Osteoblast (primary cell): ENCODE measurements at regions not wholly inside any gene's neighbourhood (a gene's known extent, or its start where the extent isn't known, plus 50 kb on each side); places are given as distances from the start of the nearest gene placed in this dataset.

Source experiments
- DNase-seq: peaks from one replicate; pipeline ENCODE4 v3.0.0; 2011; ENCODE audit warnings: low spot score, mixed read lengths; ENCODE audit not compliant: insufficient read length; ENCODE audit errors: missing footprints
- H2AFZ ChIP-seq: 2 replicates; pipeline ENCODE4 v1.6.0; 2011; ENCODE audit warnings: mild to moderate bottlenecking, low read length
- H3K27ac ChIP-seq: 2 replicates; pipeline ENCODE4 v1.5.1; 2011; ENCODE audit warnings: mild to moderate bottlenecking, low read depth, low read length, moderate library complexity
- H3K27me3 ChIP-seq: 2 replicates; pipeline ENCODE4 v1.6.0; 2012; ENCODE audit warnings: mild to moderate bottlenecking, control low read depth, inconsistent platforms, low read length, moderate library complexity; ENCODE audit not compliant: insufficient read depth
- H3K36me3 ChIP-seq: 2 replicates; pipeline ENCODE4 v1.5.1; 2011; ENCODE audit warnings: mild to moderate bottlenecking, low read length, control low read depth, moderate library complexity; ENCODE audit not compliant: insufficient read depth
- H3K4me1 ChIP-seq: 2 replicates; pipeline ENCODE4 v1.5.1; 2011; ENCODE audit warnings: mild to moderate bottlenecking, low read length, control low read depth, moderate library complexity; ENCODE audit not compliant: insufficient read depth
- H3K4me2 ChIP-seq: 2 replicates; pipeline ENCODE4 v1.6.0; 2011; ENCODE audit warnings: mild to moderate bottlenecking, low read length; ENCODE audit not compliant: insufficient read depth
- H3K4me3 ChIP-seq: fragments of 200-600 bp; sonication (generic); 3 replicates; pipeline ENCODE4 v1.5.1; 2012; ENCODE audit warnings: mild to moderate bottlenecking, low read length, inconsistent platforms; ENCODE audit not compliant: insufficient read depth
- H3K79me2 ChIP-seq: 2 replicates; pipeline ENCODE4 v1.6.0; 2012; ENCODE audit warnings: mild to moderate bottlenecking, low read length, control low read depth, inconsistent platforms; ENCODE audit not compliant: insufficient read depth
- H3K9me3 ChIP-seq: 2 replicates; pipeline ENCODE4 v1.5.1; 2011; ENCODE audit warnings: low read depth, low read length, control low read depth
- H4K20me1 ChIP-seq: 2 replicates; pipeline ENCODE4 v1.6.0; 2012; ENCODE audit warnings: mild to moderate bottlenecking, low read length, control low read depth; ENCODE audit not compliant: insufficient read depth
- CTCF ChIP-seq: IDR thresholded peaks from 2 replicates; pipeline ENCODE4 v1.5.1; 2011; ENCODE audit warnings: mild to moderate bottlenecking, low read depth, low read length, moderate library complexity; ENCODE audit errors: extremely low read depth

DNA sequence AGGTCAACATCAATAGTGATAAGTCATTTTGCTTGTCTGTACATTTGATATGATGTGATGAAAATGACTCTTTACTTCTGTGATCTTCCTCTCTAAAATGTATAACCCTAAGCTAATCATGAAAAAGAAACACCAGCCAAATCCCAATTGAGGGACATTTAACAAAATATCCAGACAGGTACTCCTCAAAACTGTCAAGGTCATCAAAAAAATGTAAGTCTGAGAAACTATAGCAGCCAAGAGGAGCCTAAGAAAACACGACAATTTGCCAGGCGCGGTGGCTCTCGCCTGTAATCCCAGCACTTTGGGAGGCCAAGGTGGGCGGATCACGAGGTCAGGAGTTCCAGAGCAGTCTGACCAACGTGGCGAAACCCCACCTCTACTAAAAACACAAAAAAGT is 708.5 kb upstream of the ID4 start:
- H3K4me3 ChIP-seq = no peak overlapping the region
- no peaks in the 10 kb centered on the region for H3K9me3 ChIP-seq
- no peaks in the 10 kb centered on the region for H4K20me1 ChIP-seq
- no peaks in the 10 kb centered on the region for H3K36me3 ChIP-seq
- no peak for TF ChIP-seq CTCF
- H3K27me3 ChIP-seq = no peaks in the 10 kb centered on the region
- no peak overlapping the region for H2AFZ ChIP-seq
- H3K27ac ChIP-seq = no peak overlapping the region
- H3K4me2 ChIP-seq = no peak overlapping the region
- DNase-seq = no peak
- no peaks in the 10 kb centered on the region for H3K79me2 ChIP-seq
- no peaks in the 10 kb centered on the region for H3K4me1 ChIP-seq

DNA sequence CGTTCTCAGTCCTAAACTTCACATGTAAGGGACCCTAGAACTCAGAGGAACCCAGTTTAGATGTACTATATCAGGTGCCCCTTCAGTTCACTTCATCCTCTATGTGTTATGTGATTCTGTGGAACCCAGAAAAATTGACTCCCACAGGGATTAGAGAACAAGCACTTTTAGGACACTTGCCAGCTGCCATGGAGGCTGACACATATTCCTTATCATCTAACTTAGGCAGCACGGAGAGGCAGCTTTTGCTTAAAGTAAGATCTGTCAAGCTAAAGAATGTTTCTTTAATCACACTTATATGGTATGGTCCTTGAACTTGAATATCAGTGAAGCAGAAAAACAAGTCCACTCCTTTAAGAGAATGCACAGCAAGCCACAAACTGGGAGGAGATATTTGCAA is 701.5 kb upstream of the ID4 start:
- no peak for DNase-seq
- no peaks in the 10 kb centered on the region for H3K9me3 ChIP-seq
- TF ChIP-seq CTCF = no peak
- no peak overlapping the region for H3K4me2 ChIP-seq
- no peak overlapping the region for H3K27ac ChIP-seq
- H3K4me3 ChIP-seq = no peak overlapping the region
- no peaks in the 10 kb centered on the region for H3K4me1 ChIP-seq
- no peak overlapping the region for H2AFZ ChIP-seq
- H4K20me1 ChIP-seq = no peaks in the 10 kb centered on the region
- H3K79me2 ChIP-seq = no peaks in the 10 kb centered on the region
- no peaks in the 10 kb centered on the region for H3K36me3 ChIP-seq
- no peaks in the 10 kb centered on the region for H3K27me3 ChIP-seq

DNA sequence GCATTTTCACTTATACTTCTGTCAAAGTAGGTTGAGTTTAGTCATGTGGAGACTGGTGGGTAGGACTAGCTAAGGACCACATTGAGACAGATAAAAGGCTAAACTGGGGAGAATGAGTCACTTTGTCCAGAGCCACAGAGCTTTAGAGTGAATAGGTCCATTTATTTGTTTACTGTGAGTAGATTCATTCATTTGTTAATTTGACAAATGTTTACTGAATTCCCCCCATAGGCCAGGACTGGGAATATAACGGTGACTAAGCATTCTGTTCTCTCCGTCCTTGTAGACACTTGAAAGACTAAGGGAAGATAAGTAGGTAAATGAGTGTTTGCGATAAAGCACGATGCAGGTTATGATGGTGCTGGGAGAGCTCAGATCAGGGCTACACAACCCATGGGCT is 699.7 kb upstream of the ID4 start:
- Histone ChIP-seq H3K9me3 (no peaks in the 10 kb centered on the region), H3K36me3 (no peaks in the 10 kb centered on the region), H2AFZ (no peak overlapping the region), H3K27ac (no peak overlapping the region), H3K79me2 (no peaks in the 10 kb centered on the region), H3K27me3 (no peaks in the 10 kb centered on the region), H3K4me2 (no peak overlapping the region), H3K4me1 (no peaks in the 10 kb centered on the region), H4K20me1 (no peaks in the 10 kb centered on the region), H3K4me3 (no peak overlapping the region)
- TF ChIP-seq CTCF = no peak
- no peak for DNase-seq

- DNase-seq = no peak
- Histone ChIP-seq H4K20me1 (no peaks in the 10 kb centered on the region), H3K36me3 (no peaks in the 10 kb centered on the region), H3K4me1 (no peaks in the 10 kb centered on the region), H3K4me3 (no peak overlapping the region), H2AFZ (no peak overlapping the region), H3K9me3 (no peaks in the 10 kb centered on the region), H3K27me3 (no peaks in the 10 kb centered on the region), H3K4me2 (no peak overlapping the region), H3K27ac (no peak overlapping the region), H3K79me2 (no peaks in the 10 kb centered on the region)
- no peak for TF ChIP-seq CTCF
Observed at GRCh38 chr6:19142275-19142674, 694.9 kb upstream of the ID4 start.
